ENCODE measurements at regions not wholly inside any gene's neighbourhood (a gene's known extent, or its start where the extent isn't known, plus 50 kb on each side); places are given as distances from the start of the nearest gene placed in this dataset.

DNA sequence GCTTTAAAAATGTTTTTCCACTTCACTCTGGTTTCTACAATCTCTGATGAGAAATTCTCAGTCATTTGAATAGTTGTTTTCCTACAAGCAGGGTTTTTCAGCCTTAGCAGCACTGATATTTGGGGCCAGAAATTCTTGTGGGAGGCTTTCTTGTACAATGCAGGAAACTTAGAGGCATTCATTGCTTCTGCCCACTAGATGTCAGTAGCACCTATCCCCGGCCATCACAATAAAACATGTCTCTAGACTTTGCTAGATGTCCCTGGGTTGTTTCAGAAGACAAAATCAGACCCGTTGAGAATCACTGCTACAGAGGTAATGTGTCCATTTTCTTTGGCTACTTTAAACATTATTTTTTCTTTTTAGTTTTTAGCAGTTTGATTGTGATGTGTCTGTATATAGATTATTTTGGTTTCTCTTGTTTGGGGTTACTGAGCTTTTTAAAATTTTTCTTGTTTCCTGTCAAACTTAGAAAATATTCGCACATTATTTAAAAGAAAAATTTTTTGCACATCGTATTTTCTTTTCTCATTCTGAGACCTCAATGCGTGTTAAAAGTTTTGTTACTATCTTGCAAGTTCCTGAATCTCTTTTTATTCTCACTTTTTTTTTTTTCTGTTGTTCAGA lies 60.8 kb upstream of the CCDC179 start:
- TF ChIP-seq, protein P1, sequence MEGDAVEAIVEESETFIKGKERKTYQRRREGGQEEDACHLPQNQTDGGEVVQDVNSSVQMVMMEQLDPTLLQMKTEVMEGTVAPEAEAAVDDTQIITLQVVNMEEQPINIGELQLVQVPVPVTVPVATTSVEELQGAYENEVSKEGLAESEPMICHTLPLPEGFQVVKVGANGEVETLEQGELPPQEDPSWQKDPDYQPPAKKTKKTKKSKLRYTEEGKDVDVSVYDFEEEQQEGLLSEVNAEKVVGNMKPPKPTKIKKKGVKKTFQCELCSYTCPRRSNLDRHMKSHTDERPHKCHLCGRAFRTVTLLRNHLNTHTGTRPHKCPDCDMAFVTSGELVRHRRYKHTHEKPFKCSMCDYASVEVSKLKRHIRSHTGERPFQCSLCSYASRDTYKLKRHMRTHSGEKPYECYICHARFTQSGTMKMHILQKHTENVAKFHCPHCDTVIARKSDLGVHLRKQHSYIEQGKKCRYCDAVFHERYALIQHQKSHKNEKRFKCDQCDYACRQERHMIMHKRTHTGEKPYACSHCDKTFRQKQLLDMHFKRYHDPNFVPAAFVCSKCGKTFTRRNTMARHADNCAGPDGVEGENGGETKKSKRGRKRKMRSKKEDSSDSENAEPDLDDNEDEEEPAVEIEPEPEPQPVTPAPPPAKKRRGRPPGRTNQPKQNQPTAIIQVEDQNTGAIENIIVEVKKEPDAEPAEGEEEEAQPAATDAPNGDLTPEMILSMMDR (IDR thresholded peaks at IDR 0.05): peak; percentile 92
- no peak for TF ChIP-seq ZFX (IDR thresholded peaks at IDR 0.05; ENCODE audit: borderline replicate concordance)
- no peak overlapping the region for H3K27ac ChIP-seq

DNA sequence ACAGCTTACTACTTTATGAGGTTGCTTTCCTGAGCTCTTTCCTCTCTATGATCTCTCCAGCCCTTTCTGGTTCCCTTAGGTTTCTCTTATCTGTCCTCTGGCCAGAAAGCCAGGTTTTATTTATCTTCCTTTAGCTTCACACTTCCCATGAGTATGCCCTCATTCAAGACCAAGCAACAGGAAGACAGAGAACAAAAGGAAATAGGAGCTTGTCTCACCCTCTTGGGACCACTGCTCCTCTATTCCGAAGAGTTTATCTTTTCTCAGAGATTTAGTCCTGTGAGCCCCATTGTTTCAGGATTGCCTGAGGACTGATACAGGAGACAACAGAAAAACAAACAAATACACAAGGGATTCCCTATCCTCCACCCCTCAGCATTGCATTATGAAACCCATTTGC lies 62.4 kb upstream of the CCDC179 start:
- TF ChIP-seq, protein P1 (IDR thresholded peaks at IDR 0.05): no peak
- no peak for TF ChIP-seq ZFX (IDR thresholded peaks at IDR 0.05; ENCODE audit: borderline replicate concordance)
- H3K27ac ChIP-seq: peak overlapping the region; percentile 33

DNA sequence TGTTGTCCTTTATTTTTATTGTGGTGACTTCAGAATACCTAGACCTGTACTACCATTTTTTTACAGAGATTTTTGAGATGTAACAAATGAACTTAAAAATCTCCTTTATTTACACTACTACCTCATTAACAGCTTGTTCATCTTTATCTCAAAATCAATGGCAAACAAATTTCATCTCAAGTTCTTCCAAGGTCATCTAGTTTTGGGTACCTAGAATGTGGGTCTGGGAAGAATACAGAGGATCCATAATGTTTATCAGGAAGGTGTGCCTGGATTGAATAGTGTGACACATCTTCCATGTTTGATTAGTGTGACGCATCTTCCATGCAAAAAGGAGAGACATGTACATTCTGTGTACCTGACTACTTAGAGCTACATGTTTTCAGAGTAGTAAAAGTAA lies 63.3 kb upstream of the CCDC179 start:
- no peak for TF ChIP-seq ZFX (IDR thresholded peaks at IDR 0.05; ENCODE audit: borderline replicate concordance)
- TF ChIP-seq, protein P1 (IDR thresholded peaks at IDR 0.05): no peak
- peak overlapping the region; percentile 33 for H3K27ac ChIP-seq

DNA sequence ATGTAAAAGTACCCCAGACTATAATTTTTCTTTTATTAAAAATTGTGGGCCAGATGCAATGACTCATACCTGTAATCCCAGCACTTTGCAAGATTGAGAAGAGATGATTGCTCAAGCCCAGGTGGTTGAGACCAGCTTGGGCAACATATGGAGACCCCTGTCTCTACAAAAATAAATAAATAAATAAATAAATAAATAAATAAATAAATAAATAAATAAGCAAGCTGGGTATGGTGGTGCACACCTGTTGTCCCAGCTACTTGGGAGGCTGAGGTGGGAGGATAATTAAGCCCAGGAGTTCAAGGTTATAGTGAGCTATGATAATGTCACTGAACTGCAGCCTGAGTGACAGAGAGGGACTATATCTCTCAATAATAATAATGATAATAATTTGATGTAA lies 66.1 kb upstream of the CCDC179 start:
- TF ChIP-seq, protein P1 (IDR thresholded peaks at IDR 0.05): no peak
- TF ChIP-seq ZFX (IDR thresholded peaks at IDR 0.05; ENCODE audit: borderline replicate concordance): no peak
- no peak overlapping the region for H3K27ac ChIP-seq

DNA sequence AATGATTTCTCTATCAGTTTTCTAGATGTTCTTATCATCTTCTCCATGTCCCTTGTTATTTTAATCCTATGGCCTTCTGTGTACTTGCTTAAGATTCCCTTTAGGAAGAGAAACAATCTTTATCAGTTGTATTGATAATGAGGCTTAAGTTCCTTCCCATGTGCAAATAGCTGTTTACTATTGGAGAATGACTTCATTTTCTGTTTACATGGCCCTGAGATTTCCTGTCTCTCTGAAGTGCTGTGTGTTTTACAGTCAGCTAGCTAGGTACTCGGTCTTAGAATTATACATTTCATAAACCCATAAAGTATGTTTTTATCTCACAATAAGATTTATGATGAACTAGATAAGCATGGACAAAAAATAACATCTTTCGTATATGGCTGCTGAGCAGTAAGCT lies 67.5 kb upstream of the CCDC179 start:
- no peak for TF ChIP-seq ZFX (IDR thresholded peaks at IDR 0.05; ENCODE audit: borderline replicate concordance)
- TF ChIP-seq, protein P1 (IDR thresholded peaks at IDR 0.05): no peak

DNA sequence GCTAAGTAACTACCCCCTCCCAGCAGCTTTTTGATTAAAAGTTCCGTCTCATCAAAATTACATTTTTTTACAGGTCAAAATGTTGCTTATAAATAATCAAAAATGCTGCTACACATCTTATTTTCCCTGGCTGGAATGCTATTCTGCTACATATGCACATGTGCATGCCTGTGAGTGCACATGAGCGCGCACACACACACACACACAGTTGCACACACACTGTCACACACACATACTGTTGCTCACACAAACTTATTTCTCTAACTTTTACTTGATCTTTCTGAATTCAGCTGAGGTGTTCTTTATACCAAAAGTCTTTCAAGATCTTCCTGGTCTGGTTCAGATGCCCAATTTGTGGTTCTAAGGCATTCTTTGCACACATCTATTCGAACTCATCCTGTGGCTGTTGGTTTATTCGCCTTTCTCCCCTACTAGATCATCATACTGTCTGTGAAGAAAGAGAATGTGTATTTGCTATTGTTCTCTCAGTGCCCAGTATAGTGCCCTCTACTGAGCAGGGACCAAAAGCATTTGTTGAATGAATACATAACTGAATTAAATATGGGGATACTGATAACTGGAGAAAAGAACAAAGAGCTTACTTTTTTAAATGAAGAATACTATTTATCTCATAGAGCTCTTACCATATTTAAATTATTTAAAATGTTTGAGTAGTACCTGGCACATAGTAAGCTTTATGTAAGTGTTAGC lies 68.1 kb upstream of the CCDC179 start:
- TF ChIP-seq, protein P1 (IDR thresholded peaks at IDR 0.05): peak; percentile 62
- no peak for TF ChIP-seq ZFX (IDR thresholded peaks at IDR 0.05; ENCODE audit: borderline replicate concordance)
- peak overlapping the region; percentile 19; the same call in 1 of the 2 replicates for H3K27ac ChIP-seq

More for the DNA sequence above, 67.5 kb upstream of the CCDC179 start:
- H3K27ac ChIP-seq: peak overlapping the region; percentile 19; the same call in 1 of the 2 replicates
